ENCODE measurements at regions not wholly inside any gene's neighbourhood (a gene's known extent, or its start where the extent isn't known, plus 50 kb on each side); places are given as distances from the start of the nearest gene placed in this dataset.
A peak's percentile ranks its signal among the peaks of the same experiment; 100 is the strongest.

- H3K9me3 ChIP-seq (ENCODE audit: control insufficient read depth in 1 of 2, insufficient read depth in 1 of 2, low read depth in 1 of 2, low read length in 2 of 2): peaks cover 26 to 32% of the 10 kb centered on the region in 2 experiments; a peak in 3 of 4 replicates
- POLR2A ChIA-PET: no interaction called here
These were observed 118.5 kb downstream of the ZNF33B start for GRCh38 chr10:42519761-42520460.

GRCh38 chr10:42519079-42519478 is 119.3 kb downstream of the ZNF33B start:
- H3K4me3 ChIP-seq (replicated peaks in 1 of 2; ENCODE audit: low read depth in 1 of 2, low read length in 2 of 2): no peak overlapping the region
- DNase-seq (ENCODE audit: low read depth, low spot score) (no peak), ATAC-seq (no peak)
- no peak overlapping the region for H3K9ac ChIP-seq (ENCODE audit: low read length)
- H3K79me2 ChIP-seq (ENCODE audit: insufficient read depth, low read length): no peaks in the 10 kb centered on the region
- H4K20me1 ChIP-seq (ENCODE audit: insufficient read depth): no peaks in the 10 kb centered on the region
- BruUV-seq (replicated peaks): no TSS peak
- TF ChIP-seq EZH2 (IDR thresholded peaks at IDR 0.05): no peak
- no peak for TF ChIP-seq TCF7L2 (IDR thresholded peaks at IDR 0.05; ENCODE audit: borderline replicate concordance, extremely low read depth, insufficient read depth, insufficient read length)
- no peak for TF ChIP-seq EGR1 (IDR thresholded peaks at IDR 0.05; ENCODE audit: low read depth)
- TF ChIP-seq SP1 (IDR thresholded peaks at IDR 0.05; ENCODE audit: low read depth): no peak
- no peak for TF ChIP-seq ZFX (IDR thresholded peaks at IDR 0.05)
- TF ChIP-seq FOSL1 (IDR thresholded peaks at IDR 0.05; ENCODE audit: low read depth): no peak
- no peaks in the 10 kb centered on the region for H3K27me3 ChIP-seq (ENCODE audit: insufficient read depth, low read length)
- H3K36me3 ChIP-seq (ENCODE audit: control insufficient read depth in 1 of 2, insufficient read depth in 2 of 2, low read length in 2 of 2): peaks cover 6 to 24% of the 10 kb centered on the region in 2 experiments; a peak in 2 of 4 replicates
- POLR2A ChIA-PET: no interaction called here
- no peak overlapping the region for H3K27ac ChIP-seq (ENCODE audit: low read depth, low read length)
- intact Hi-C loops (cut with micrococcal nuclease): no loop called here
- H2AFZ ChIP-seq (ENCODE audit: low read depth, low read length, poor library complexity, severe bottlenecking): no peak overlapping the region
- no peak overlapping the region for H3K4me2 ChIP-seq (ENCODE audit: low read length)
- no peaks in the 10 kb centered on the region for H3K4me1 ChIP-seq (ENCODE audit: control insufficient read depth in 1 of 2, insufficient read depth in 2 of 2, low read length in 2 of 2)
- CTCF ChIA-PET: no interaction called here
- peaks cover 26 to 32% of the 10 kb centered on the region in 2 experiments; a peak in 3 of 4 replicates for H3K9me3 ChIP-seq (ENCODE audit: control insufficient read depth in 1 of 2, insufficient read depth in 1 of 2, low read depth in 1 of 2, low read length in 2 of 2)
- RAD21 ChIA-PET (ENCODE audit: low non-redundant PET in 1 of 2, low total read pairs in 2 of 2, uncharacterized antibody in 2 of 2, unreplicated experiment in 2 of 2): no interaction called here
- H3K9me2 ChIP-seq (ENCODE audit: insufficient read depth): no peaks in the 10 kb centered on the region

More at GRCh38 chr10:42519761-42520460, 118.5 kb downstream of the ZNF33B start:
- H3K36me3 ChIP-seq (ENCODE audit: control insufficient read depth in 1 of 2, insufficient read depth in 2 of 2, low read length in 2 of 2): peaks cover 6 to 25% of the 10 kb centered on the region in 2 experiments; a peak in 2 of 4 replicates
- no peak overlapping the region for H2AFZ ChIP-seq (ENCODE audit: low read depth, low read length, poor library complexity, severe bottlenecking)
- no peak overlapping the region for H3K9ac ChIP-seq (ENCODE audit: low read length)
- ChIA-PET RAD21 (ENCODE audit: low non-redundant PET in 1 of 2, low total read pairs in 2 of 2, uncharacterized antibody in 2 of 2, unreplicated experiment in 2 of 2) (no interaction called here), CTCF (no interaction called here)
- H3K27me3 ChIP-seq (ENCODE audit: insufficient read depth, low read length): no peaks in the 10 kb centered on the region
- H3K4me1 ChIP-seq (ENCODE audit: control insufficient read depth in 1 of 2, insufficient read depth in 2 of 2, low read length in 2 of 2): no peaks in the 10 kb centered on the region
- no peak for ATAC-seq
- H3K4me2 ChIP-seq (ENCODE audit: low read length): no peak overlapping the region
- no peaks in the 10 kb centered on the region for H3K79me2 ChIP-seq (ENCODE audit: insufficient read depth, low read length)
- no peak for DNase-seq (ENCODE audit: low read depth, low spot score)
- no peak overlapping the region for H3K4me3 ChIP-seq (replicated peaks in 1 of 2; ENCODE audit: low read depth in 1 of 2, low read length in 2 of 2)
- BruUV-seq (replicated peaks): no TSS peak
- no peak overlapping the region for H3K27ac ChIP-seq (ENCODE audit: low read depth, low read length)
- TF ChIP-seq ZNF274 (IDR thresholded peaks at IDR 0.05; ENCODE audit: low read depth, low read length) (peak; percentile 70), CEBPB (IDR thresholded peaks at IDR 0.05; ENCODE audit: low read depth) (no peak)
- intact Hi-C loops (cut with micrococcal nuclease): no loop called here
- H3K9me2 ChIP-seq (ENCODE audit: insufficient read depth): no peaks in the 10 kb centered on the region
- no peaks in the 10 kb centered on the region for H4K20me1 ChIP-seq (ENCODE audit: insufficient read depth)
